Vagina (tissue), 2 donors: ENCODE measurements at regions not wholly inside any gene's neighbourhood (a gene's known extent, or its start where the extent isn't known, plus 50 kb on each side); places are given as distances from the start of the nearest gene placed in this dataset.

Source experiments
- DNase-seq, 2 donors: peaks; one replicate each; pipeline ENCODE4 v3.0.0-alpha.2; 2017; ENCODE audit errors: extremely low spot score in 2 of 2
- H3K27ac ChIP-seq: fragments of 200-600 bp; sonication (generic); one replicate; pipeline ENCODE4 v1.5.1; 2019
- H3K27me3 ChIP-seq: fragments of 200-600 bp; sonication (generic); one replicate; pipeline ENCODE4 v1.5.1; 2019
- H3K36me3 ChIP-seq, 2 donors: fragments of 200-600 bp; sonication (generic); one replicate each; pipeline ENCODE4 v1.5.1; 2017 to 2019
- H3K4me1 ChIP-seq: fragments of 200-600 bp; sonication (generic); one replicate; pipeline ENCODE4 v1.5.1; 2019
- H3K4me3 ChIP-seq, 2 donors: fragments of 200-600 bp; sonication (generic); 1 replicate in 1 of 2; 2 replicates in 1 of 2; pipeline ENCODE4 v1.5.1; 2016 to 2019
- H3K9me3 ChIP-seq: fragments of 200-600 bp; sonication (generic); one replicate; pipeline ENCODE4 v1.5.1; 2019
- CTCF ChIP-seq, 3 experiments: fragments of 450-650 bp in 2 of 3; fragments of 200-600 bp in 1 of 3; sonication (generic) in 1 of 3; IDR thresholded peaks; one replicate each; pipeline ENCODE4 v1.5.1; 2017 to 2019; ENCODE audit warnings: antibody characterized with exemption in 3 of 3, mild to moderate bottlenecking in 2 of 3, moderate library complexity in 2 of 3
- POLR2A ChIP-seq, 2 donors: fragments of 450-650 bp; IDR thresholded peaks; one replicate each; pipeline ENCODE4 v1.6.1; 2017; ENCODE audit warnings: antibody characterized with exemption in 2 of 2, mild to moderate bottlenecking in 2 of 2, moderate library complexity in 2 of 2
- POLR2AphosphoS5 ChIP-seq, 2 donors: sonication (generic); formaldehyde crosslinking; IDR thresholded peaks; one replicate each; pipeline ENCODE4 v1.9.0; 2017; ENCODE audit warnings: antibody characterized with exemption in 2 of 2, mild to moderate bottlenecking in 2 of 2, low read depth in 1 of 2; ENCODE audit not compliant: insufficient read depth in 1 of 2
- intact Hi-C: fragments of 100-400 bp; cut with DNase I; formaldehyde crosslinking; loops from one replicate; pipeline ENCODE4 v1.15.1; 2023

DNA sequence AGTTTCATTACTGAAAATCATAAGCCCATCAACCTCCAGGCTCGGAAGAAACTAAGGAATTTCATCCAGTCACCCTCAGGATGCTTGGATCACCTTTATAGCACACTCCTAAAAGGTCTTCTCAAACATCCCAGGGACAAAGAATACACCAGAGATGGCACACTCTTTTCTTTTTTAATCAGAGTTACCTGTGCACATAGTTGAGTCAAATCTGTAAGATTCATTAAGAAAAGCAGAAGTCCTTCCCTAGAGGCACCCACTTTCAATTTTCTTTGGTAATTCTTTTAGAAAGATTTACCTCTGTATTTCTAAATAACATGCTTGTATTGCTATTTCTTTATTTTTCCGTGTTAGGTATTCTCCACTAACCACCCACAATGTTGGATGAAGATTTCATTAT is 50.6 kb upstream of the IL6 start:
- Histone ChIP-seq H3K9me3 (no peaks in the 10 kb centered on the region), H3K27ac (no peak overlapping the region), H3K4me3 (no peak overlapping the region), H3K27me3 (no peaks in the 10 kb centered on the region), H3K36me3 (no peaks in the 10 kb centered on the region), H3K4me1 (no peaks in the 10 kb centered on the region)
- DNase-seq = no peak
- intact Hi-C loops = loop anchor here (5.0 kb wide), 1 partner anchor 1256 kb away; no protein-coding TSS in a partner anchor
- TF ChIP-seq POLR2A (IDR thresholded peaks at IDR 0.05) = no peak
- no peak for TF ChIP-seq CTCF (IDR thresholded peaks at IDR 0.05)
- TF ChIP-seq POLR2AphosphoS5 (IDR thresholded peaks at IDR 0.05; ENCODE audit: insufficient read depth in 1 of 2, low read depth in 1 of 2) = no peak

GRCh38 chr7:22675917-22676343 is 51.1 kb upstream of the IL6 start:
- no peak for DNase-seq
- Histone ChIP-seq H3K4me1 (no peaks in the 10 kb centered on the region), H3K4me3 (no peak overlapping the region), H3K9me3 (no peaks in the 10 kb centered on the region), H3K36me3 (no peaks in the 10 kb centered on the region), H3K27ac (no peak overlapping the region), H3K27me3 (no peaks in the 10 kb centered on the region)
- TF ChIP-seq CTCF (IDR thresholded peaks at IDR 0.05) (no peak), POLR2A (IDR thresholded peaks at IDR 0.05) (no peak), POLR2AphosphoS5 (IDR thresholded peaks at IDR 0.05; ENCODE audit: insufficient read depth in 1 of 2, low read depth in 1 of 2) (no peak)
- intact Hi-C loops = loop anchor here (5.0 kb wide), 1 partner anchor 1256 kb away; no protein-coding TSS in a partner anchor

DNA sequence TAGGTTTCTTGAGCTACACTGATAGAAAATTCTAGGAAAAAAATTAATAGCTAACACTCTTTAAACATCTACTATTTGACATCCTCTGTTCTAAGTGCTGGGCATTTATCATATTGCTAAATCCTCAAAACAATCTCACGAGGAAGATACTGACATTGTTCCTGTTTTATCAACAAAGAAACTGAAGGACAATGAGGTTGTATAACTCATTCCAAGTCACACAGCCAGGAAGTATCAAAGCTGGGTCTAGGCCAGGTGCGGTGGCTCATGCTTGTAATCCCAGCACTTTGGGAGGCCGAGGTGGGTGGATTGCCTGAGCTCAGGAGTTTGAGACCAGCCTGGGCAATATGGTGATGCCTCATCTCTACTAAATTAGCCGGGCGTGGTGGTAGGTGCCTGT is 51.6 kb upstream of the IL6 start:
- intact Hi-C loops = loop anchor here (5.0 kb wide), 1 partner anchor 1257 kb away; no protein-coding TSS in a partner anchor
- H3K4me3 ChIP-seq = no peak overlapping the region
- no peak for TF ChIP-seq CTCF (IDR thresholded peaks at IDR 0.05)
- TF ChIP-seq POLR2A (IDR thresholded peaks at IDR 0.05) = no peak
- TF ChIP-seq POLR2AphosphoS5 (IDR thresholded peaks at IDR 0.05; ENCODE audit: insufficient read depth in 1 of 2, low read depth in 1 of 2) = no peak
- H3K9me3 ChIP-seq = no peaks in the 10 kb centered on the region
- H3K36me3 ChIP-seq = no peaks in the 10 kb centered on the region
- no peaks in the 10 kb centered on the region for H3K4me1 ChIP-seq
- H3K27me3 ChIP-seq = no peaks in the 10 kb centered on the region
- H3K27ac ChIP-seq = no peak overlapping the region
- DNase-seq = no peak

- intact Hi-C loops = no loop called here
- no peak for DNase-seq
- H3K36me3 ChIP-seq = no peaks in the 10 kb centered on the region
- H3K9me3 ChIP-seq = no peaks in the 10 kb centered on the region
- no peaks in the 10 kb centered on the region for H3K27me3 ChIP-seq
- H3K4me1 ChIP-seq = no peaks in the 10 kb centered on the region
- no peak for TF ChIP-seq POLR2AphosphoS5 (IDR thresholded peaks at IDR 0.05; ENCODE audit: insufficient read depth in 1 of 2, low read depth in 1 of 2)
- TF ChIP-seq POLR2A (IDR thresholded peaks at IDR 0.05) = no peak
- TF ChIP-seq CTCF (IDR thresholded peaks at IDR 0.05) = no peak
- no peak overlapping the region for H3K27ac ChIP-seq
- H3K4me3 ChIP-seq = no peak overlapping the region
These were observed 53.9 kb upstream of the IL6 start for GRCh38 chr7:22672846-22673680.
